ENCODE measurements at regions not wholly inside any gene's neighbourhood (a gene's known extent, or its start where the extent isn't known, plus 50 kb on each side); places are given as distances from the start of the nearest gene placed in this dataset.

- H3K4me3 ChIP-seq: no peak overlapping the region
- WGBS: 88% methylated on average over 4 of the region's 5 CpGs
- intact Hi-C loops (cut with DNase I): no loop called here
Measured at GRCh38 chr11:119800619-119801018, 71.6 kb upstream of the NECTIN1 start.

GRCh38 chr11:119800171-119800570 is 71.2 kb upstream of the NECTIN1 start:
- no peak for DNase-seq (ENCODE audit: low spot score)
- WGBS: 95% methylated on average over 2 of the region's 2 CpGs
- Histone ChIP-seq H3K9me3 (no peaks in the 10 kb centered on the region), H3K27me3 (replicated peaks; ENCODE audit: insufficient read depth) (no peaks in the 10 kb centered on the region), H3K4me3 (no peak overlapping the region), H3K36me3 (no peaks in the 10 kb centered on the region), H3K4me1 (replicated peaks) (no peaks in the 10 kb centered on the region), H3K27ac (no peak overlapping the region)
- TF ChIP-seq POLR2AphosphoS5 (IDR thresholded peaks at IDR 0.05) (no peak), POLR2A (IDR thresholded peaks at IDR 0.05) (no peak), CTCF (IDR thresholded peaks at IDR 0.05) (no peak)
- intact Hi-C loops (cut with DNase I): no loop called here

More at GRCh38 chr11:119800619-119801018, 71.6 kb upstream of the NECTIN1 start:
- Histone ChIP-seq H3K9me3 (no peaks in the 10 kb centered on the region), H3K4me1 (replicated peaks) (no peaks in the 10 kb centered on the region), H3K36me3 (no peaks in the 10 kb centered on the region), H3K27me3 (replicated peaks; ENCODE audit: insufficient read depth) (no peaks in the 10 kb centered on the region), H3K27ac (no peak overlapping the region)
- TF ChIP-seq CTCF (IDR thresholded peaks at IDR 0.05) (no peak), POLR2AphosphoS5 (IDR thresholded peaks at IDR 0.05) (no peak), POLR2A (IDR thresholded peaks at IDR 0.05) (no peak)
- no peak for DNase-seq (ENCODE audit: low spot score)

GRCh38 chr11:119798656-119799055 is 69.7 kb upstream of the NECTIN1 start:
- no peak for TF ChIP-seq POLR2A (IDR thresholded peaks at IDR 0.05)
- no peak for TF ChIP-seq POLR2AphosphoS5 (IDR thresholded peaks at IDR 0.05)
- no peak for TF ChIP-seq CTCF (IDR thresholded peaks at IDR 0.05)
- no peaks in the 10 kb centered on the region for H3K4me1 ChIP-seq (replicated peaks)
- 92% methylated on average over 3 of the region's 3 CpGs for WGBS
- H3K4me3 ChIP-seq: no peak overlapping the region
- no peaks in the 10 kb centered on the region for H3K9me3 ChIP-seq
- intact Hi-C loops (cut with DNase I): no loop called here
- no peaks in the 10 kb centered on the region for H3K27me3 ChIP-seq (replicated peaks; ENCODE audit: insufficient read depth)
- H3K36me3 ChIP-seq: no peaks in the 10 kb centered on the region
- DNase-seq (ENCODE audit: low spot score): no peak
- no peak overlapping the region for H3K27ac ChIP-seq

GRCh38 chr11:119797736-119798135 is 68.7 kb upstream of the NECTIN1 start:
- Histone ChIP-seq H3K27ac (no peak overlapping the region), H3K36me3 (no peaks in the 10 kb centered on the region), H3K27me3 (replicated peaks; ENCODE audit: insufficient read depth) (no peaks in the 10 kb centered on the region), H3K4me3 (no peak overlapping the region), H3K9me3 (no peaks in the 10 kb centered on the region), H3K4me1 (replicated peaks) (no peaks in the 10 kb centered on the region)
- intact Hi-C loops (cut with DNase I): no loop called here
- no peak for DNase-seq (ENCODE audit: low spot score)
- no peak for TF ChIP-seq CTCF (IDR thresholded peaks at IDR 0.05)
- no peak for TF ChIP-seq POLR2A (IDR thresholded peaks at IDR 0.05)
- no peak for TF ChIP-seq POLR2AphosphoS5 (IDR thresholded peaks at IDR 0.05)
- 81% methylated on average over 4 of the region's 4 CpGs for WGBS

- Histone ChIP-seq H3K27me3 (replicated peaks; ENCODE audit: insufficient read depth) (no peaks in the 10 kb centered on the region), H3K4me1 (replicated peaks) (no peaks in the 10 kb centered on the region), H3K4me3 (no peak overlapping the region), H3K27ac (no peak overlapping the region), H3K36me3 (no peaks in the 10 kb centered on the region), H3K9me3 (no peaks in the 10 kb centered on the region)
- 40% methylated on average over 12 of the region's 12 CpGs for WGBS
- TF ChIP-seq POLR2A (IDR thresholded peaks at IDR 0.05) (no peak), CTCF (IDR thresholded peaks at IDR 0.05) (no peak), POLR2AphosphoS5 (IDR thresholded peaks at IDR 0.05) (no peak)
- no peak for DNase-seq (ENCODE audit: low spot score)
- intact Hi-C loops (cut with DNase I): no loop called here
Measured at GRCh38 chr11:119797123-119797611, 68.2 kb upstream of the NECTIN1 start.

All from prostate gland (tissue), 2 donors.